ENCODE measurements at regions not wholly inside any gene's neighbourhood (a gene's known extent, or its start where the extent isn't known, plus 50 kb on each side); places are given as distances from the start of the nearest gene placed in this dataset.

DNA sequence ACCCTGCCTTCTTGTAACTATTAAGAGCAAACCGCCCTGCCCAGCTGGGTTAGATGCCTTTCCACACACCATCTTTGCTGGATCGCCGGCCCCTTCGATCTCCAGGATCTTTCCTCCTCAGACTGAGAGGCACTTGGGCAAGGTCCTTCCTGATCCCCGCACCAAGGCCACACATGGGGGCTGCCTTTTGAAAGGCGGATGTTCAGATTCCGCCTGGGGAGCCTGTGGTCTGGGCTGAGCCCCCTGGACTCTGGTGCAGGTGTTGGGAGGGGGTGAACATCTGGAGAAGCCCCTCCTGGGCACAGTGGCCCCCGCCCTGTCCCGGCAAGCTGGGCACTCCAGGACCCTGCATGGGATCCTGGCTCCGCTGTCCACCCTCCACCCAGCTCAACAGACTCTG lies 135.4 kb upstream of the HDAC4 start:
- Histone ChIP-seq H3K36me3 (ENCODE audit: control insufficient read depth in 4 of 4, insufficient read depth in 3 of 4, low read depth in 1 of 4, low read length in 3 of 4) (no peaks in the 10 kb centered on the region), H3K4me1 (ENCODE audit: control insufficient read depth in 4 of 4, insufficient read depth in 4 of 4, low read length in 3 of 4) (no peaks in the 10 kb centered on the region), H3K4me3 (ENCODE audit: low read depth in 1 of 3, low read length in 3 of 3) (no peak overlapping the region), H3K27ac (ENCODE audit: low read depth in 1 of 2, low read length in 2 of 2) (no peak overlapping the region), H3K9me3 (ENCODE audit: control insufficient read depth in 4 of 4, low read length in 3 of 4) (peaks cover 0 to 7% (median 5%) of the 10 kb centered on the region in 4 donors), H3K9ac (ENCODE audit: low read depth in 1 of 2, low read length in 2 of 2) (no peak overlapping the region), H3K27me3 (ENCODE audit: control insufficient read depth in 4 of 4, insufficient read depth in 4 of 4, low read length in 3 of 4) (no peaks in the 10 kb centered on the region)
- WGBS = 89% methylated on average over 10 of the region's 10 CpGs
- TF ChIP-seq HNF4A (conservative IDR thresholded peaks at IDR 0.05) (no peak), FOXA1 (IDR thresholded peaks at IDR 0.05) (no peak), SP1 (IDR thresholded peaks at IDR 0.05) (no peak), FOXA2 (IDR thresholded peaks at IDR 0.05) (no peak), ATF3 (IDR thresholded peaks at IDR 0.05) (no peak), ZBTB33 (IDR thresholded peaks at IDR 0.05) (no peak), JUND (IDR thresholded peaks at IDR 0.05) (no peak), RXRA (IDR thresholded peaks at IDR 0.05) (no peak), HNF4G (IDR thresholded peaks at IDR 0.05) (no peak), GABPA (IDR thresholded peaks at IDR 0.05 in 1 of 2, conservative IDR thresholded peaks at IDR 0.05 in 1 of 2) (no peak), RAD21 (IDR thresholded peaks at IDR 0.05) (no peak), NR2F2 (IDR thresholded peaks at IDR 0.05) (no peak)
- TF ChIP-seq, protein P1, sequence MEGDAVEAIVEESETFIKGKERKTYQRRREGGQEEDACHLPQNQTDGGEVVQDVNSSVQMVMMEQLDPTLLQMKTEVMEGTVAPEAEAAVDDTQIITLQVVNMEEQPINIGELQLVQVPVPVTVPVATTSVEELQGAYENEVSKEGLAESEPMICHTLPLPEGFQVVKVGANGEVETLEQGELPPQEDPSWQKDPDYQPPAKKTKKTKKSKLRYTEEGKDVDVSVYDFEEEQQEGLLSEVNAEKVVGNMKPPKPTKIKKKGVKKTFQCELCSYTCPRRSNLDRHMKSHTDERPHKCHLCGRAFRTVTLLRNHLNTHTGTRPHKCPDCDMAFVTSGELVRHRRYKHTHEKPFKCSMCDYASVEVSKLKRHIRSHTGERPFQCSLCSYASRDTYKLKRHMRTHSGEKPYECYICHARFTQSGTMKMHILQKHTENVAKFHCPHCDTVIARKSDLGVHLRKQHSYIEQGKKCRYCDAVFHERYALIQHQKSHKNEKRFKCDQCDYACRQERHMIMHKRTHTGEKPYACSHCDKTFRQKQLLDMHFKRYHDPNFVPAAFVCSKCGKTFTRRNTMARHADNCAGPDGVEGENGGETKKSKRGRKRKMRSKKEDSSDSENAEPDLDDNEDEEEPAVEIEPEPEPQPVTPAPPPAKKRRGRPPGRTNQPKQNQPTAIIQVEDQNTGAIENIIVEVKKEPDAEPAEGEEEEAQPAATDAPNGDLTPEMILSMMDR (IDR thresholded peaks at IDR 0.05; ENCODE audit: low read depth, low read length, missing input control) = no peak
- TF ChIP-seq, protein P2, sequence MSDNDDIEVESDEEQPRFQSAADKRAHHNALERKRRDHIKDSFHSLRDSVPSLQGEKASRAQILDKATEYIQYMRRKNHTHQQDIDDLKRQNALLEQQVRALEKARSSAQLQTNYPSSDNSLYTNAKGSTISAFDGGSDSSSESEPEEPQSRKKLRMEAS (IDR thresholded peaks at IDR 0.05) = no peak
- no peak for DNase-seq (ENCODE audit: low spot score)

DNA sequence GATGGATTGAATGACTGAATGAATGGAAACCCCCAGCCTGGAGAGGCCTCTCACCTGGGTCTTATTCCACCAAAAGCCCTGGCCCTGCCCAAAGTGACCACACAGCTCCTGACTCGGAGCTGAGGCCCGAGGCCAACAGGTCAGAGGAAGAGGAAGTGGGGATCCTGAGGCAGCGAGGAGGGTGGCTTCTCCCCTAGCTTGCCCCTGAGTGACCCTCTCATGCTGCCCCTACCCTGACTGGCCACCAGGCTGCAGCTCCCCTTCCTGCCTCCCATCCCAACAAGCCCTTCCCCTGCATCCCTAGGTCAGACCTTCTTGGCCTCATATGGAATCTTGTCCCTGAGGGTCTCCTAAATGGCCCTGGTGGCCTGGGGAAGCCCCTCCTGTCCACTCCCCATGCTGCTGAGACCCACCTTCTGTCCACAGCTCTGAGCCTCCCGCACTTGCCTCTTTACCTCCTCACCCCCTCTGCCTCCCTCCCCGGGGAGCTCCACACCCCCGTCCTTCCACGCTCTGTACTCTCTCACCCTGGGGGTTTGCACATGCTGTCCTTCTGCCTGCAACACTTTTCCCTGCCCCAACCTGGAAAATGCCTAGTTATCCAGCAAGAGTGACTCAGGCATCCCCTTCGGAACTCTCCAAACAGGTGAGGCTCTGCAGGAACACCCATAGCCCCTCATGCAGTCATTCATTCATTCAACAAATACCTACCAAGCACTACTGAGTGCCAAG lies 134.8 kb upstream of the HDAC4 start:
- Histone ChIP-seq H3K4me3 (ENCODE audit: low read depth in 1 of 3, low read length in 3 of 3) (no peak overlapping the region), H3K4me1 (ENCODE audit: control insufficient read depth in 4 of 4, insufficient read depth in 4 of 4, low read length in 3 of 4) (no peaks in the 10 kb centered on the region), H3K9ac (ENCODE audit: low read depth in 1 of 2, low read length in 2 of 2) (no peak overlapping the region), H3K36me3 (ENCODE audit: control insufficient read depth in 4 of 4, insufficient read depth in 3 of 4, low read depth in 1 of 4, low read length in 3 of 4) (no peaks in the 10 kb centered on the region), H3K9me3 (ENCODE audit: control insufficient read depth in 4 of 4, low read length in 3 of 4) (peaks cover 0 to 9% (median 7%) of the 10 kb centered on the region in 4 donors), H3K27ac (ENCODE audit: low read depth in 1 of 2, low read length in 2 of 2) (no peak overlapping the region), H3K27me3 (ENCODE audit: control insufficient read depth in 4 of 4, insufficient read depth in 4 of 4, low read length in 3 of 4) (no peaks in the 10 kb centered on the region)
- WGBS = 77% methylated on average over 8 of the region's 8 CpGs
- no peak for DNase-seq (ENCODE audit: low spot score)
- TF ChIP-seq HNF4G (IDR thresholded peaks at IDR 0.05) (no peak), ATF3 (IDR thresholded peaks at IDR 0.05) (no peak), FOXA2 (IDR thresholded peaks at IDR 0.05) (no peak), RXRA (IDR thresholded peaks at IDR 0.05) (no peak), EGR1 (IDR thresholded peaks at IDR 0.05; ENCODE audit: low read depth in 2 of 2) (no peak), ZBTB33 (IDR thresholded peaks at IDR 0.05) (no peak), RAD21 (IDR thresholded peaks at IDR 0.05) (no peak), NR2F2 (IDR thresholded peaks at IDR 0.05) (no peak), TAF1 (conservative IDR thresholded peaks at IDR 0.05) (no peak), SP1 (IDR thresholded peaks at IDR 0.05) (no peak), GABPA (IDR thresholded peaks at IDR 0.05 in 1 of 2, conservative IDR thresholded peaks at IDR 0.05 in 1 of 2) (no peak)
- TF ChIP-seq, protein P1 (IDR thresholded peaks at IDR 0.05; ENCODE audit: low read depth, low read length, missing input control) = no peak
- TF ChIP-seq, protein P2 (IDR thresholded peaks at IDR 0.05) = no peak
- TF ChIP-seq, protein P3, sequence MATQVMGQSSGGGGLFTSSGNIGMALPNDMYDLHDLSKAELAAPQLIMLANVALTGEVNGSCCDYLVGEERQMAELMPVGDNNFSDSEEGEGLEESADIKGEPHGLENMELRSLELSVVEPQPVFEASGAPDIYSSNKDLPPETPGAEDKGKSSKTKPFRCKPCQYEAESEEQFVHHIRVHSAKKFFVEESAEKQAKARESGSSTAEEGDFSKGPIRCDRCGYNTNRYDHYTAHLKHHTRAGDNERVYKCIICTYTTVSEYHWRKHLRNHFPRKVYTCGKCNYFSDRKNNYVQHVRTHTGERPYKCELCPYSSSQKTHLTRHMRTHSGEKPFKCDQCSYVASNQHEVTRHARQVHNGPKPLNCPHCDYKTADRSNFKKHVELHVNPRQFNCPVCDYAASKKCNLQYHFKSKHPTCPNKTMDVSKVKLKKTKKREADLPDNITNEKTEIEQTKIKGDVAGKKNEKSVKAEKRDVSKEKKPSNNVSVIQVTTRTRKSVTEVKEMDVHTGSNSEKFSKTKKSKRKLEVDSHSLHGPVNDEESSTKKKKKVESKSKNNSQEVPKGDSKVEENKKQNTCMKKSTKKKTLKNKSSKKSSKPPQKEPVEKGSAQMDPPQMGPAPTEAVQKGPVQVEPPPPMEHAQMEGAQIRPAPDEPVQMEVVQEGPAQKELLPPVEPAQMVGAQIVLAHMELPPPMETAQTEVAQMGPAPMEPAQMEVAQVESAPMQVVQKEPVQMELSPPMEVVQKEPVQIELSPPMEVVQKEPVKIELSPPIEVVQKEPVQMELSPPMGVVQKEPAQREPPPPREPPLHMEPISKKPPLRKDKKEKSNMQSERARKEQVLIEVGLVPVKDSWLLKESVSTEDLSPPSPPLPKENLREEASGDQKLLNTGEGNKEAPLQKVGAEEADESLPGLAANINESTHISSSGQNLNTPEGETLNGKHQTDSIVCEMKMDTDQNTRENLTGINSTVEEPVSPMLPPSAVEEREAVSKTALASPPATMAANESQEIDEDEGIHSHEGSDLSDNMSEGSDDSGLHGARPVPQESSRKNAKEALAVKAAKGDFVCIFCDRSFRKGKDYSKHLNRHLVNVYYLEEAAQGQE (IDR thresholded peaks at IDR 0.05) = no peak

Measured in liver (tissue), 8 donors.